HL-60 (cell line): ENCODE measurements at regions not wholly inside any gene's neighbourhood (a gene's known extent, or its start where the extent isn't known, plus 50 kb on each side); places are given as distances from the start of the nearest gene placed in this dataset.

Experiments
- DNase-seq, 2 experiments: peaks; one replicate each; pipeline ENCODE4 v3.0.0-alpha.2; 2010 to 2020; ENCODE audit warnings: low read depth in 1 of 2, low spot score in 1 of 2
- H3K27ac ChIP-seq: fragments of 250-450 bp; sonication (Bioruptor Pico); replicated peaks from 2 replicates; pipeline ENCODE4 v1.5.1; 2020; ENCODE audit warnings: mild to moderate bottlenecking, moderate library complexity
- H3K27me3 ChIP-seq: fragments of 250-450 bp; sonication (Bioruptor Pico); 2 replicates; pipeline ENCODE4 v1.5.1; 2021; ENCODE audit warnings: mild to moderate bottlenecking, moderate library complexity; ENCODE audit not compliant: insufficient read depth, poor library complexity, severe bottlenecking
- H3K4me3 ChIP-seq: replicated peaks from 2 replicates; pipeline ENCODE4 v1.5.1; 2011; ENCODE audit warnings: mild to moderate bottlenecking, control low read depth, low read length; ENCODE audit not compliant: insufficient read depth
- GABPA ChIP-seq: IDR thresholded peaks from 2 replicates; pipeline ENCODE4 v1.6.1; 2012; ENCODE audit warnings: low read depth
- POLR2AphosphoS5 ChIP-seq: IDR thresholded peaks from 2 replicates; pipeline ENCODE4 v1.6.1; 2012; ENCODE audit warnings: low read depth
- SPI1 ChIP-seq: IDR thresholded peaks from 2 replicates; pipeline ENCODE4 v1.6.1; 2012; ENCODE audit warnings: low read depth, mild to moderate bottlenecking, borderline replicate concordance
- TF ChIP-seq, protein P1 (sequence below): IDR thresholded peaks from 2 replicates; pipeline ENCODE4 v1.6.1; 2012; ENCODE audit warnings: low read depth; ENCODE audit not compliant: insufficient replicate concordance
- TF ChIP-seq, protein P2 (sequence below): IDR thresholded peaks from one replicate; pipeline ENCODE4 v1.5.1; 2011; ENCODE audit warnings: low read length, control low read depth, inconsistent platforms; ENCODE audit not compliant: insufficient read depth

DNA sequence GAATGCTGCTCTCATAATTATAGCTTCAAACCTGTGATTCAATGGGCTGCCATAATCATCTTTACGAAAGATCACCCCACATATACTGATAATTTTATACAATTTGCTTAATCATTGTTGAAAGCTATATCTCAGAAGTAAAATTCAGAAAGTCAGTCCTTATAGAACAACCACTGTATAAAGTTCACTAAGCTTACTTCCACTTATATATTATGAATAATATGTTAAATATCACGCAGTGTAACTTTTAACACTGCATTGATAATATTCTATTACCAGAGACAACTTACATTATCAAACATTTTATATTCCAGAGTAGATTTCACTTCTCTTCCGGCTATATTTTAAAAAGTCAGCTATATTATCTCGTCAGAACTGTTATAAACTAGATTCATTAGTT lies 550.1 kb upstream of the PCDH20 start:
- H3K27me3 ChIP-seq, result no peaks in the 10 kb centered on the region
- H3K27ac ChIP-seq, result no peak overlapping the region
- H3K4me3 ChIP-seq, result no peak overlapping the region
- DNase-seq, result no peak
- TF ChIP-seq, protein P1, sequence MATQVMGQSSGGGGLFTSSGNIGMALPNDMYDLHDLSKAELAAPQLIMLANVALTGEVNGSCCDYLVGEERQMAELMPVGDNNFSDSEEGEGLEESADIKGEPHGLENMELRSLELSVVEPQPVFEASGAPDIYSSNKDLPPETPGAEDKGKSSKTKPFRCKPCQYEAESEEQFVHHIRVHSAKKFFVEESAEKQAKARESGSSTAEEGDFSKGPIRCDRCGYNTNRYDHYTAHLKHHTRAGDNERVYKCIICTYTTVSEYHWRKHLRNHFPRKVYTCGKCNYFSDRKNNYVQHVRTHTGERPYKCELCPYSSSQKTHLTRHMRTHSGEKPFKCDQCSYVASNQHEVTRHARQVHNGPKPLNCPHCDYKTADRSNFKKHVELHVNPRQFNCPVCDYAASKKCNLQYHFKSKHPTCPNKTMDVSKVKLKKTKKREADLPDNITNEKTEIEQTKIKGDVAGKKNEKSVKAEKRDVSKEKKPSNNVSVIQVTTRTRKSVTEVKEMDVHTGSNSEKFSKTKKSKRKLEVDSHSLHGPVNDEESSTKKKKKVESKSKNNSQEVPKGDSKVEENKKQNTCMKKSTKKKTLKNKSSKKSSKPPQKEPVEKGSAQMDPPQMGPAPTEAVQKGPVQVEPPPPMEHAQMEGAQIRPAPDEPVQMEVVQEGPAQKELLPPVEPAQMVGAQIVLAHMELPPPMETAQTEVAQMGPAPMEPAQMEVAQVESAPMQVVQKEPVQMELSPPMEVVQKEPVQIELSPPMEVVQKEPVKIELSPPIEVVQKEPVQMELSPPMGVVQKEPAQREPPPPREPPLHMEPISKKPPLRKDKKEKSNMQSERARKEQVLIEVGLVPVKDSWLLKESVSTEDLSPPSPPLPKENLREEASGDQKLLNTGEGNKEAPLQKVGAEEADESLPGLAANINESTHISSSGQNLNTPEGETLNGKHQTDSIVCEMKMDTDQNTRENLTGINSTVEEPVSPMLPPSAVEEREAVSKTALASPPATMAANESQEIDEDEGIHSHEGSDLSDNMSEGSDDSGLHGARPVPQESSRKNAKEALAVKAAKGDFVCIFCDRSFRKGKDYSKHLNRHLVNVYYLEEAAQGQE, result no peak
- no peak for TF ChIP-seq POLR2AphosphoS5
- no peak for TF ChIP-seq SPI1
- no peak for TF ChIP-seq GABPA
- TF ChIP-seq, protein P2, sequence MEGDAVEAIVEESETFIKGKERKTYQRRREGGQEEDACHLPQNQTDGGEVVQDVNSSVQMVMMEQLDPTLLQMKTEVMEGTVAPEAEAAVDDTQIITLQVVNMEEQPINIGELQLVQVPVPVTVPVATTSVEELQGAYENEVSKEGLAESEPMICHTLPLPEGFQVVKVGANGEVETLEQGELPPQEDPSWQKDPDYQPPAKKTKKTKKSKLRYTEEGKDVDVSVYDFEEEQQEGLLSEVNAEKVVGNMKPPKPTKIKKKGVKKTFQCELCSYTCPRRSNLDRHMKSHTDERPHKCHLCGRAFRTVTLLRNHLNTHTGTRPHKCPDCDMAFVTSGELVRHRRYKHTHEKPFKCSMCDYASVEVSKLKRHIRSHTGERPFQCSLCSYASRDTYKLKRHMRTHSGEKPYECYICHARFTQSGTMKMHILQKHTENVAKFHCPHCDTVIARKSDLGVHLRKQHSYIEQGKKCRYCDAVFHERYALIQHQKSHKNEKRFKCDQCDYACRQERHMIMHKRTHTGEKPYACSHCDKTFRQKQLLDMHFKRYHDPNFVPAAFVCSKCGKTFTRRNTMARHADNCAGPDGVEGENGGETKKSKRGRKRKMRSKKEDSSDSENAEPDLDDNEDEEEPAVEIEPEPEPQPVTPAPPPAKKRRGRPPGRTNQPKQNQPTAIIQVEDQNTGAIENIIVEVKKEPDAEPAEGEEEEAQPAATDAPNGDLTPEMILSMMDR, result no peak

DNA sequence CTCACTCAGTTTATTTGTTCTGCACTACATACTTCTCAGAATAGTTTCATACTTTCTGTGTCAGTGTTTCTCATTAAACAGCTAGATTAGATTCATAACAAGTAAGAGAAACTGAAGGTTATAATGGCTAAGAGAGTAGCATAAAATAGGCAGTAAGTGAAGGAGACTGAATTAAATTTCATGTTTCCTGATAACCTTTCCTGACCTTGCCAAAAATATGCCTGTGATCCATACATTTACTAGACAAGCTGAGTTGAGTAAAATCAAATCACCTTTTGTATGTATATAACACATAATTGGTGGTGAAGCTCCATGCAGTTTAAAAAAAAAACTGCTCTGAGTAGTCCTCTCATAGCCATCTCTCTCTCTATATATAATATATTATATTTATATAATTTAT lies 545.3 kb upstream of the PCDH20 start:
- no peak for TF ChIP-seq SPI1
- TF ChIP-seq GABPA, result no peak
- no peak for TF ChIP-seq POLR2AphosphoS5
- TF ChIP-seq, protein P1, result no peak
- TF ChIP-seq, protein P2, result no peak
- H3K4me3 ChIP-seq, result no peak overlapping the region
- no peaks in the 10 kb centered on the region for H3K27me3 ChIP-seq
- no peak overlapping the region for H3K27ac ChIP-seq
- DNase-seq, result no peak

DNA sequence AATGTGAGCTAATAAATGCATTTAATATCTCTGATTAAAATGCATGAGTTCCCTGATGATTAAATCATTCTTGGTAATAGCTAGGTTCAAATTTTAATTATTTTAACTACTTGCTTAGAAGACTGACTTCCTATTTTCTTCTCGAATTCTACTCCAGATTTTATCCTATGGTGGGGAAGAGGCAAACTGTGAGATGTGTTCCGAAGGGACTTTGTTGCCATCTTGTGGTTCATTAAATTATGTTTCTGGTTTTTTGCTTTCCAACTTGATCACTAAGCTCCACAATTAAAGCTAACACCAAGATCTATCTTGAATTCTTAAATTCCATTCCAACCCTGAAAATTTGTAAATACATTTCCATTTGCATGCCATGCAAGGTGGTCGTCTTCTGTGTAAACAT lies 538.4 kb upstream of the PCDH20 start:
- DNase-seq, result no peak
- H3K27me3 ChIP-seq, result no peaks in the 10 kb centered on the region
- no peak overlapping the region for H3K27ac ChIP-seq
- H3K4me3 ChIP-seq, result no peak overlapping the region
- TF ChIP-seq, protein P2, result no peak
- TF ChIP-seq POLR2AphosphoS5 (no peak), SPI1 (no peak)

DNA sequence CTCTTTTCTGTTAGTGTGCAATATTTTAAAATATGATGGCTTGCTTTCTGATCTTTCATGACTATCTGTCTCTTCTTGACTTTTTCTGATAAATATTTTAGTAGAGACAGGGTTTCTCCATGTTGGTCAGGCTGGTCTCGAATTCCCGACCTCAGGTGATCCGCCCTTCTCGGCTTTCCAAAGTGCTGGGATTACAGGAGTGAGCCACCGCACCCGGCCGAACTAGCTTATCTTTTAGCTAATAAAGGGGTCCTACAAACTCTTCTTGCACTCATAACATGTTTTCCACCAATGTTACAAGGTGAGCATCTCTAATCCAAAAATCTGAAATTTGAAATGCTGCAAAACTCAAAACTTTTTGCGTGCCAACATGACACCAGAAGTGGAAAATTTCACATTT lies 535.2 kb upstream of the PCDH20 start:
- no peak overlapping the region for H3K4me3 ChIP-seq
- TF ChIP-seq, protein P1, result no peak
- TF ChIP-seq SPI1, result no peak
- no peak for TF ChIP-seq POLR2AphosphoS5
- TF ChIP-seq GABPA, result no peak
- TF ChIP-seq, protein P2, result no peak
- no peak for DNase-seq
- no peak overlapping the region for H3K27ac ChIP-seq
- H3K27me3 ChIP-seq, result no peaks in the 10 kb centered on the region
